Natural killer cell (primary cell): ENCODE measurements at regions not wholly inside any gene's neighbourhood (a gene's known extent, or its start where the extent isn't known, plus 50 kb on each side); places are given as distances from the start of the nearest gene placed in this dataset.

ENCODE experiments used
- ATAC-seq, 3 donors: fragments of 150-1000 bp in 2 of 3; fragments of 200-7000 bp in 1 of 3; cut with Tn5 transposase; 1 replicate in 1 of 3; 2 replicates in 2 of 3; pipeline ENCODE4 v1.10.0; 2021; ENCODE audit warnings: mild to moderate bottlenecking in 2 of 3, moderate library complexity in 2 of 3
- DNase-seq, 2 donors: peaks; one replicate each; pipeline versions ENCODE4 v3.0.0 to v3.0.0-alpha.2; 2013 to 2021; ENCODE audit warnings: mixed read lengths in 1 of 2
- H3K27ac ChIP-seq: one replicate; pipeline ENCODE4 v1.5.1; 2013; ENCODE audit warnings: mild to moderate bottlenecking, low read length
- H3K27me3 ChIP-seq: one replicate; pipeline ENCODE4 v1.6.1; 2013; ENCODE audit warnings: low read length; ENCODE audit not compliant: control insufficient read depth, insufficient read depth
- H3K36me3 ChIP-seq: one replicate; pipeline ENCODE4 v1.6.1; 2013; ENCODE audit warnings: low read length; ENCODE audit not compliant: control insufficient read depth, insufficient read depth
- H3K4me1 ChIP-seq: one replicate; pipeline ENCODE4 v1.6.1; 2013; ENCODE audit warnings: low read length; ENCODE audit not compliant: control insufficient read depth, insufficient read depth
- H3K4me3 ChIP-seq: one replicate; pipeline ENCODE4 v1.5.1; 2013; ENCODE audit warnings: low read length
- H3K9me3 ChIP-seq: one replicate; pipeline ENCODE4 v1.6.1; 2013; ENCODE audit warnings: low read length; ENCODE audit not compliant: control insufficient read depth, insufficient read depth
- H3K27ac Mint-ChIP-seq, 2 donors: one replicate each; pipeline ENCODE4 v1.8.0; 2022; ENCODE audit warnings: mild to moderate bottlenecking in 2 of 2, mixed read lengths in 2 of 2, moderate library complexity in 1 of 2
- H3K27me3 Mint-ChIP-seq, 2 donors: one replicate each; pipeline ENCODE4 v1.8.0; 2022; ENCODE audit warnings: low read depth in 2 of 2, mixed read lengths in 2 of 2
- H3K36me3 Mint-ChIP-seq: one replicate; pipeline ENCODE4 v1.8.0; 2022; ENCODE audit warnings: mixed read lengths
- H3K4me1 Mint-ChIP-seq, 2 donors: one replicate each; pipeline ENCODE4 v1.8.0; 2022; ENCODE audit warnings: mixed read lengths in 2 of 2
- H3K4me3 Mint-ChIP-seq: one replicate; pipeline ENCODE4 v1.8.0; 2022; ENCODE audit warnings: mild to moderate bottlenecking, moderate library complexity, mixed read lengths
- H3K9me3 Mint-ChIP-seq, 2 donors: one replicate each; pipeline ENCODE4 v1.8.0; 2022; ENCODE audit warnings: mixed read lengths in 2 of 2
- WGBS: methylation state at CpG from one replicate; pipeline ENCODE4 v1.1.7; 2013; ENCODE audit warnings: missing lambda C conversion rate; ENCODE audit not compliant: insufficient coverage; 5-methylcytosine and 5-hydroxymethylcytosine counted together
- intact Hi-C: fragments of 100-400 bp; cut with micrococcal nuclease; formaldehyde crosslinking; loops from one replicate; pipeline ENCODE4 v1.14.2; 2022
- TF ChIP-seq, protein P1 (sequence below): fragments of 200-600 bp; IDR thresholded peaks from one replicate; pipeline ENCODE4 v1.8.0; 2022; ENCODE audit warnings: antibody characterized with exemption

- Histone ChIP-seq H3K9me3 (no peaks in the 10 kb centered on the region), H3K4me1 (no peaks in the 10 kb centered on the region), H3K27me3 (no peaks in the 10 kb centered on the region), H3K4me3 (no peak overlapping the region), H3K36me3 (no peaks in the 10 kb centered on the region), H3K27ac (no peak overlapping the region)
- H3K36me3 Mint-ChIP-seq, result no peaks in the 10 kb centered on the region
- H3K27ac Mint-ChIP-seq, result no peak overlapping the region
- H3K4me3 Mint-ChIP-seq, result no peak overlapping the region
- no peaks in the 10 kb centered on the region for H3K4me1 Mint-ChIP-seq
- DNase-seq, result no peak
- intact Hi-C loops, result no loop called here
- no peaks in the 10 kb centered on the region for H3K27me3 Mint-ChIP-seq
- peaks cover 6 to 13% of the 10 kb centered on the region in 2 donors for H3K9me3 Mint-ChIP-seq
- TF ChIP-seq, protein P1, sequence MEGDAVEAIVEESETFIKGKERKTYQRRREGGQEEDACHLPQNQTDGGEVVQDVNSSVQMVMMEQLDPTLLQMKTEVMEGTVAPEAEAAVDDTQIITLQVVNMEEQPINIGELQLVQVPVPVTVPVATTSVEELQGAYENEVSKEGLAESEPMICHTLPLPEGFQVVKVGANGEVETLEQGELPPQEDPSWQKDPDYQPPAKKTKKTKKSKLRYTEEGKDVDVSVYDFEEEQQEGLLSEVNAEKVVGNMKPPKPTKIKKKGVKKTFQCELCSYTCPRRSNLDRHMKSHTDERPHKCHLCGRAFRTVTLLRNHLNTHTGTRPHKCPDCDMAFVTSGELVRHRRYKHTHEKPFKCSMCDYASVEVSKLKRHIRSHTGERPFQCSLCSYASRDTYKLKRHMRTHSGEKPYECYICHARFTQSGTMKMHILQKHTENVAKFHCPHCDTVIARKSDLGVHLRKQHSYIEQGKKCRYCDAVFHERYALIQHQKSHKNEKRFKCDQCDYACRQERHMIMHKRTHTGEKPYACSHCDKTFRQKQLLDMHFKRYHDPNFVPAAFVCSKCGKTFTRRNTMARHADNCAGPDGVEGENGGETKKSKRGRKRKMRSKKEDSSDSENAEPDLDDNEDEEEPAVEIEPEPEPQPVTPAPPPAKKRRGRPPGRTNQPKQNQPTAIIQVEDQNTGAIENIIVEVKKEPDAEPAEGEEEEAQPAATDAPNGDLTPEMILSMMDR, result no peak
- 40% methylated on average over 1 of the region's 2 CpGs for WGBS
- ATAC-seq, result no peak
These were observed 654.5 kb downstream of the STIM2 start for GRCh38 chr4:27515140-27515539.

- no peaks in the 10 kb centered on the region for H3K4me1 ChIP-seq
- ATAC-seq (no peak), DNase-seq (no peak)
- H3K36me3 ChIP-seq, result no peaks in the 10 kb centered on the region
- no peaks in the 10 kb centered on the region for H3K9me3 ChIP-seq
- H3K36me3 Mint-ChIP-seq, result no peaks in the 10 kb centered on the region
- no peak overlapping the region for H3K27ac Mint-ChIP-seq
- H3K27ac ChIP-seq, result no peak overlapping the region
- H3K4me1 Mint-ChIP-seq, result no peaks in the 10 kb centered on the region
- 40% methylated on average over 1 of the region's 2 CpGs for WGBS
- TF ChIP-seq, protein P1, result no peak
- no peaks in the 10 kb centered on the region for H3K27me3 ChIP-seq
- H3K4me3 ChIP-seq, result no peak overlapping the region
- H3K4me3 Mint-ChIP-seq, result no peak overlapping the region
- intact Hi-C loops, result no loop called here
- no peaks in the 10 kb centered on the region for H3K27me3 Mint-ChIP-seq
- H3K9me3 Mint-ChIP-seq, result peaks cover 7 to 15% of the 10 kb centered on the region in 2 donors
These were observed 658.2 kb downstream of the STIM2 start for GRCh38 chr4:27518876-27519275.

DNA sequence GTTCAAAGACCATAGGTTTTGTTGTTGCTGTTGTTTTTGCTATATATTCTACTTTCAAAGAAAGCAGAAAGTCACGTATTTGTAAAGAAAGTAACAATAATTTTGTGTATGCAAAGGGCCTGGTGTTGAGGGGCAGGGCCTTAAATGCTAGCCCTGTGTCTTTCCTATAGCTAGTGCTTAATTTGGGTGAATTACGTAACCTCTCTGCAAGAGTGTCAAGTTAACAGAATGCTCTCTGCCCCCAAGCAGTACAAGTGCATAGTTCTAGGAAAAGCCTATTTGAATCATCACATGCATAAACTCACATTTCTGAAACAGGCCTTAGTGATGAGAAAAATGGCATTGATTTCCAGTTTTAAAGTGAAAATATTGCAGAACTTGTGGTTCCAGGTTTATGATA lies 663.6 kb downstream of the STIM2 start:
- Histone ChIP-seq H3K27ac (no peak overlapping the region), H3K4me3 (no peak overlapping the region), H3K36me3 (no peaks in the 10 kb centered on the region), H3K27me3 (no peaks in the 10 kb centered on the region), H3K9me3 (no peaks in the 10 kb centered on the region), H3K4me1 (no peaks in the 10 kb centered on the region)
- WGBS, result 88% methylated on average over 1 of the region's 2 CpGs
- DNase-seq (no peak), ATAC-seq (no peak)
- TF ChIP-seq, protein P1, result no peak
- no peak overlapping the region for H3K27ac Mint-ChIP-seq
- H3K9me3 Mint-ChIP-seq, result peaks cover 9% of the 10 kb centered on the region in 2 donors
- no peaks in the 10 kb centered on the region for H3K27me3 Mint-ChIP-seq
- intact Hi-C loops, result no loop called here
- no peaks in the 10 kb centered on the region for H3K36me3 Mint-ChIP-seq
- H3K4me3 Mint-ChIP-seq, result no peak overlapping the region
- no peaks in the 10 kb centered on the region for H3K4me1 Mint-ChIP-seq

DNA sequence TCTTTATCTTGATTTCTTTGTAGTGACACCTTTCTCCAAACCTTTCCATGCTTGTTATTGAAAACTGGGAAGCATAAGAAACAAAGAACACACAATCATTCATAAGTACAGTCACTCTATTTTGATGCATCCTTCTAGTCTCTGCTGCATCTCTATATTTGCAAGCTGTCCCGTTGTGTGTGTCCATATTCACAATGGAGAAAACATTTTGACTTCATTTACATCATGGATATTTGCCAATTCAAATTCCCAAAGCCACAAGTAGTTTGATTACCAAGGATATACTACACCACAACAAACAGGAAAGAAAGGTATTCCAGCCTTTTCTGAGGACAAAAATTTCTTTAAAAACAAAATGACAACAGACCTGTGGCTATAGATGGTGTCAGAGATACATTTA lies 673.8 kb downstream of the STIM2 start:
- no peak overlapping the region for H3K27ac Mint-ChIP-seq

More for the DNA sequence above, 673.8 kb downstream of the STIM2 start:
- H3K27ac ChIP-seq, result no peak overlapping the region
- WGBS, result 68% methylated on average over 1 of the region's 1 CpG
- intact Hi-C loops, result no loop called here
- no peaks in the 10 kb centered on the region for H3K27me3 Mint-ChIP-seq
- ATAC-seq, result no peak
- H3K9me3 Mint-ChIP-seq, result peaks cover 10 to 12% of the 10 kb centered on the region in 2 donors
- no peaks in the 10 kb centered on the region for H3K27me3 ChIP-seq
- peaks cover 4% of the 10 kb centered on the region for H3K9me3 ChIP-seq
- H3K4me3 Mint-ChIP-seq, result no peak overlapping the region
- H3K4me3 ChIP-seq, result no peak overlapping the region
- no peaks in the 10 kb centered on the region for H3K4me1 ChIP-seq
- H3K4me1 Mint-ChIP-seq, result no peaks in the 10 kb centered on the region
- H3K36me3 Mint-ChIP-seq, result no peaks in the 10 kb centered on the region
- H3K36me3 ChIP-seq, result no peaks in the 10 kb centered on the region
- DNase-seq, result no peak
- TF ChIP-seq, protein P1, result no peak
